Astrocyte (in vitro differentiated cells and primary cell): ENCODE measurements at regions not wholly inside any gene's neighbourhood (a gene's known extent, or its start where the extent isn't known, plus 50 kb on each side); places are given as distances from the start of the nearest gene placed in this dataset.

Experiments
- DNase-seq: peaks from one replicate; pipeline ENCODE4 v3.0.0-alpha.2; 2010; ENCODE audit warnings: low read depth
- FAIRE-seq: peaks from 2 replicates; lab custom pipeline; 2011; peaks lifted over from hg19 to GRCh38; lab: Jason Lieb, UNC
- H2AFZ ChIP-seq: 2 replicates; pipeline ENCODE4 v1.6.0; 2012; ENCODE audit warnings: low read depth, low read length, inconsistent platforms
- H3K27ac ChIP-seq: 2 replicates; pipeline ENCODE4 v1.5.1; 2011; ENCODE audit warnings: low read depth, low read length, inconsistent platforms
- H3K27me3 ChIP-seq: 2 replicates; pipeline ENCODE4 v1.6.0; 2011; ENCODE audit warnings: low read length, inconsistent platforms; ENCODE audit not compliant: insufficient read depth
- H3K36me3 ChIP-seq: 2 replicates; pipeline ENCODE4 v1.5.1; 2011; ENCODE audit warnings: low read length, inconsistent platforms; ENCODE audit not compliant: insufficient read depth
- H3K4me1 ChIP-seq: 2 replicates; pipeline ENCODE4 v1.5.1; 2011; ENCODE audit warnings: low read length, inconsistent platforms; ENCODE audit not compliant: insufficient read depth
- H3K4me2 ChIP-seq: 2 replicates; pipeline ENCODE4 v1.6.0; 2012; ENCODE audit warnings: low read length, inconsistent platforms
- H3K4me3 ChIP-seq: 2 replicates; pipeline ENCODE4 v1.5.1; 2011; ENCODE audit warnings: low read depth, mild to moderate bottlenecking, low read length, inconsistent platforms; ENCODE audit not compliant: insufficient read depth
- H3K79me2 ChIP-seq: 2 replicates; pipeline ENCODE4 v1.6.0; 2012; ENCODE audit warnings: mild to moderate bottlenecking, low read length, inconsistent platforms; ENCODE audit not compliant: insufficient read depth
- H3K9ac ChIP-seq: 2 replicates; pipeline ENCODE4 v1.6.0; 2012; ENCODE audit warnings: mild to moderate bottlenecking, low read length, inconsistent platforms
- H3K9me3 ChIP-seq: 2 replicates; pipeline ENCODE4 v1.5.1; 2012; ENCODE audit warnings: low read depth, mild to moderate bottlenecking, low read length, inconsistent platforms; ENCODE audit not compliant: insufficient read depth
- H4K20me1 ChIP-seq: 2 replicates; pipeline ENCODE4 v1.6.0; 2012; ENCODE audit warnings: low read length, inconsistent platforms; ENCODE audit not compliant: insufficient read depth
- H3K27ac Mint-ChIP-seq: one replicate; pipeline ENCODE4 v1.8.0; 2021; ENCODE audit warnings: mild to moderate bottlenecking, mixed read lengths; ENCODE audit not compliant: unreplicated experiment
- H3K27me3 Mint-ChIP-seq: one replicate; pipeline ENCODE4 v1.8.0; 2021; ENCODE audit warnings: low read depth, mixed read lengths; ENCODE audit not compliant: unreplicated experiment
- H3K36me3 Mint-ChIP-seq: one replicate; pipeline ENCODE4 v1.8.0; 2021; ENCODE audit warnings: low read depth, mixed read lengths; ENCODE audit not compliant: unreplicated experiment
- H3K4me1 Mint-ChIP-seq: one replicate; pipeline ENCODE4 v1.8.0; 2021; ENCODE audit warnings: low read depth, mixed read lengths; ENCODE audit not compliant: unreplicated experiment
- H3K4me3 Mint-ChIP-seq: one replicate; pipeline ENCODE4 v1.8.0; 2021; ENCODE audit warnings: mild to moderate bottlenecking, moderate library complexity, mixed read lengths; ENCODE audit not compliant: unreplicated experiment
- H3K9me3 Mint-ChIP-seq: one replicate; pipeline ENCODE4 v1.8.0; 2021; ENCODE audit warnings: mild to moderate bottlenecking, mixed read lengths; ENCODE audit not compliant: unreplicated experiment
- CTCF ChIP-seq: IDR thresholded peaks from 2 replicates; pipeline ENCODE4 v1.5.1; 2011; ENCODE audit warnings: low read depth, mild to moderate bottlenecking, inconsistent platforms, low read length, moderate library complexity; ENCODE audit not compliant: insufficient read depth
- EZH2 ChIP-seq: IDR thresholded peaks from 2 replicates; pipeline ENCODE4 v1.6.1; 2012; ENCODE audit warnings: mild to moderate bottlenecking, low read length, inconsistent platforms; ENCODE audit not compliant: insufficient read depth

GRCh38 chr5:62137628-62138027 is 168.4 kb upstream of the KIF2A start:
- no peak overlapping the region for H3K4me2 ChIP-seq
- no peaks in the 10 kb centered on the region for H3K36me3 ChIP-seq
- Mint-ChIP-seq H3K36me3 (no peaks in the 10 kb centered on the region), H3K27me3 (no peaks in the 10 kb centered on the region), H3K4me1 (peaks cover 5% of the 10 kb centered on the region), H3K27ac (no peak overlapping the region), H3K4me3 (no peak overlapping the region), H3K9me3 (no peaks in the 10 kb centered on the region)
- H3K9me3 ChIP-seq, result no peaks in the 10 kb centered on the region
- H4K20me1 ChIP-seq, result no peaks in the 10 kb centered on the region
- H3K4me1 ChIP-seq, result no peaks in the 10 kb centered on the region
- TF ChIP-seq CTCF (no peak), EZH2 (no peak)
- H2AFZ ChIP-seq, result no peak overlapping the region
- peaks cover 2% of the 10 kb centered on the region for H3K27me3 ChIP-seq
- no peak overlapping the region for H3K4me3 ChIP-seq
- H3K27ac ChIP-seq, result no peak overlapping the region
- no peaks in the 10 kb centered on the region for H3K79me2 ChIP-seq
- FAIRE-seq, result no peak
- no peak for DNase-seq
- no peak overlapping the region for H3K9ac ChIP-seq

- FAIRE-seq, result no peak
- H3K4me1 Mint-ChIP-seq, result peaks cover 5% of the 10 kb centered on the region
Measured at GRCh38 chr5:62138607-62139006, 167.4 kb upstream of the KIF2A start.

More at GRCh38 chr5:62138607-62139006, 167.4 kb upstream of the KIF2A start:
- Histone ChIP-seq H3K4me2 (no peak overlapping the region), H3K9ac (no peak overlapping the region), H3K79me2 (no peaks in the 10 kb centered on the region), H3K4me1 (no peaks in the 10 kb centered on the region), H3K36me3 (no peaks in the 10 kb centered on the region), H3K9me3 (no peaks in the 10 kb centered on the region), H2AFZ (no peak overlapping the region), H4K20me1 (no peaks in the 10 kb centered on the region), H3K27ac (no peak overlapping the region), H3K4me3 (no peak overlapping the region), H3K27me3 (peaks cover 2% of the 10 kb centered on the region)
- no peaks in the 10 kb centered on the region for H3K27me3 Mint-ChIP-seq
- TF ChIP-seq CTCF (no peak), EZH2 (no peak)
- no peak for DNase-seq
- no peak overlapping the region for H3K4me3 Mint-ChIP-seq
- H3K9me3 Mint-ChIP-seq, result no peaks in the 10 kb centered on the region
- H3K27ac Mint-ChIP-seq, result no peak overlapping the region
- H3K36me3 Mint-ChIP-seq, result no peaks in the 10 kb centered on the region
